Parathyroid adenoma (tissue), 2 donors: ENCODE measurements at regions not wholly inside any gene's neighbourhood (a gene's known extent, or its start where the extent isn't known, plus 50 kb on each side); places are given as distances from the start of the nearest gene placed in this dataset.

Source experiments
- H2AFZ ChIP-seq: fragments of 300-600 bp; sonication (generic); one replicate; pipeline ENCODE4 v1.7.0; 2017; ENCODE audit warnings: antibody characterized with exemption, mild to moderate bottlenecking
- H3K27ac ChIP-seq: fragments of 300-600 bp; sonication (generic); one replicate; pipeline ENCODE4 v1.7.0; 2017
- H3K27me3 ChIP-seq: fragments of 300-600 bp; sonication (generic); one replicate; pipeline ENCODE4 v1.7.0; 2017; ENCODE audit warnings: low read length; ENCODE audit not compliant: control insufficient read depth, insufficient read depth
- H3K36me3 ChIP-seq: fragments of 300-600 bp; sonication (generic); one replicate; pipeline ENCODE4 v1.7.0; 2017; ENCODE audit warnings: low read length; ENCODE audit not compliant: control insufficient read depth, insufficient read depth
- H3K4me1 ChIP-seq: fragments of 300-600 bp; sonication (generic); one replicate; pipeline ENCODE4 v1.7.0; 2017; ENCODE audit warnings: control low read depth
- H3K4me2 ChIP-seq: fragments of 300-600 bp; sonication (generic); one replicate; pipeline ENCODE4 v1.7.0; 2017; ENCODE audit warnings: low read length
- H3K4me3 ChIP-seq: fragments of 300-600 bp; sonication (generic); one replicate; pipeline ENCODE4 v1.7.0; 2017; ENCODE audit warnings: low read depth, low read length
- H3K79me2 ChIP-seq: fragments of 300-600 bp; sonication (generic); one replicate; pipeline ENCODE4 v1.7.0; 2017; ENCODE audit warnings: control low read depth
- H3K9ac ChIP-seq: fragments of 300-600 bp; sonication (generic); one replicate; pipeline ENCODE4 v1.7.0; 2017; ENCODE audit warnings: mild to moderate bottlenecking
- H3K9me3 ChIP-seq: fragments of 300-600 bp; sonication (generic); one replicate; pipeline ENCODE4 v1.7.0; 2017; ENCODE audit warnings: low read length; ENCODE audit not compliant: control insufficient read depth
- TF ChIP-seq, protein P1 (sequence below): fragments of 300-600 bp; sonication (generic); IDR thresholded peaks from one replicate; pipeline ENCODE4 v1.7.0; 2017; ENCODE audit warnings: antibody characterized with exemption, mild to moderate bottlenecking
- donor health status: primary hyperparathyroidism.

DNA sequence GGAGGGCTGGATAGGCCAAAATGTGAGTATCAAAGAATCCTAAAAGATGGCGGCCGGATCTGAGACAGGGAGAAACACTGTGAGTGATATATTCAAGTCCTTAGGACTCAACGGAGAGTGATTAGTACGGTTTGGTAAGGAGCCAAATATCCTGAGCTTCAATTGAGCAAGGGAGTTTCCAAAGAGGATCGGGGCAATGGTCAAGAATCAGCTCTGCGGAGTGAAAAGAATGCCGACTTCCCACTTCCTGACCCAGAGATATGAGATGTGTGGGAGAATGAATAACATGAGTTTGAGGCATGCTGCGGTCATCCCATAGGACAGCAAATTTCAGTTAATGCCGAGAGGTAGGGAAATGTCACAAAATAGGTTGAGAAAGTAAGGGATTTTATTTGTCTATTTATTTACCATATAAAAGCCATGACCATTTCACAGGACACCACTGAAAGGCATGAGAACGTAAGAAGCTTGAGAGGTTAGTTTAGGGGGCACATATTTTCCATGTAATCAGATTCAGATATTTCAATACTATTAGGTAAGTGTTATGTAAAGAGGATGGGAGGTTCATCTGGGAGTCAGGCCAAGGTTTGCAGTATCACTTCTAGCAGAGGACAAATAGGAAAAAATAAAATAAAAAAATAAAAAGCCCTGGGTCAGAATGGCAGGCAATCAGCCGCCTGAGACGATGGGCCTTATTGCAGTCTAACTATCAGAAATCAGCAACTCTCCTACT lies 165.6 kb downstream of the HGF start:
- no peaks in the 10 kb centered on the region for H3K79me2 ChIP-seq
- TF ChIP-seq, protein P1, sequence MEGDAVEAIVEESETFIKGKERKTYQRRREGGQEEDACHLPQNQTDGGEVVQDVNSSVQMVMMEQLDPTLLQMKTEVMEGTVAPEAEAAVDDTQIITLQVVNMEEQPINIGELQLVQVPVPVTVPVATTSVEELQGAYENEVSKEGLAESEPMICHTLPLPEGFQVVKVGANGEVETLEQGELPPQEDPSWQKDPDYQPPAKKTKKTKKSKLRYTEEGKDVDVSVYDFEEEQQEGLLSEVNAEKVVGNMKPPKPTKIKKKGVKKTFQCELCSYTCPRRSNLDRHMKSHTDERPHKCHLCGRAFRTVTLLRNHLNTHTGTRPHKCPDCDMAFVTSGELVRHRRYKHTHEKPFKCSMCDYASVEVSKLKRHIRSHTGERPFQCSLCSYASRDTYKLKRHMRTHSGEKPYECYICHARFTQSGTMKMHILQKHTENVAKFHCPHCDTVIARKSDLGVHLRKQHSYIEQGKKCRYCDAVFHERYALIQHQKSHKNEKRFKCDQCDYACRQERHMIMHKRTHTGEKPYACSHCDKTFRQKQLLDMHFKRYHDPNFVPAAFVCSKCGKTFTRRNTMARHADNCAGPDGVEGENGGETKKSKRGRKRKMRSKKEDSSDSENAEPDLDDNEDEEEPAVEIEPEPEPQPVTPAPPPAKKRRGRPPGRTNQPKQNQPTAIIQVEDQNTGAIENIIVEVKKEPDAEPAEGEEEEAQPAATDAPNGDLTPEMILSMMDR: no peak
- H3K4me3 ChIP-seq: no peak overlapping the region
- no peak overlapping the region for H3K4me2 ChIP-seq
- H2AFZ ChIP-seq: no peak overlapping the region
- H3K4me1 ChIP-seq: no peaks in the 10 kb centered on the region
- no peaks in the 10 kb centered on the region for H3K9me3 ChIP-seq
- no peaks in the 10 kb centered on the region for H3K27me3 ChIP-seq
- H3K36me3 ChIP-seq: no peaks in the 10 kb centered on the region
- no peak overlapping the region for H3K9ac ChIP-seq
- H3K27ac ChIP-seq: no peak overlapping the region

- Histone ChIP-seq H3K27ac (no peak overlapping the region), H3K79me2 (no peaks in the 10 kb centered on the region)
These were observed 169.2 kb downstream of the HGF start for GRCh38 chr7:81600608-81601007.

DNA sequence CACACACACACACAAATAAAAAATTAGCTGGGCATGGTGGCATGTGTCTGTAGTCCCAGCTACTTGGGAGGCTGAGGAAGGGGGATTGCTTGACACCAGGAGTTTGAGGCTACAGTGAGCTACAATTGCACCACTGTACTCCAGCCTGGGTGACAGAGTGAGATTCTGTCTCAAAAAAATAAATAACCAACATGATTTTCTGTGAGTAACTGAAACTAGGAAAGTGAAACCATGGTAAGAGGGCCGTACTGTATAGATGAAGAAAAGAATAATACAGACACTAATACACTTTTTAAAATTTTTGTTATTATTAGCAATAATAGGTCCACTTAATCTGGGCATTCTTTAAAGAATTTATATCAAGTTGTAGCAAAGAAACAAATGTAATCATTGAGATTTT lies 170.9 kb downstream of the HGF start:
- no peaks in the 10 kb centered on the region for H3K9me3 ChIP-seq
- TF ChIP-seq, protein P1: no peak
- no peak overlapping the region for H3K4me3 ChIP-seq
- H3K27ac ChIP-seq: no peak overlapping the region
- no peaks in the 10 kb centered on the region for H3K4me1 ChIP-seq
- H3K4me2 ChIP-seq: no peak overlapping the region
- no peaks in the 10 kb centered on the region for H3K36me3 ChIP-seq
- no peaks in the 10 kb centered on the region for H3K79me2 ChIP-seq
- no peaks in the 10 kb centered on the region for H3K27me3 ChIP-seq
- no peak overlapping the region for H3K9ac ChIP-seq
- H2AFZ ChIP-seq: no peak overlapping the region

More at GRCh38 chr7:81600608-81601007, 169.2 kb downstream of the HGF start:
- Histone ChIP-seq H3K27me3 (no peaks in the 10 kb centered on the region), H2AFZ (no peak overlapping the region), H3K36me3 (no peaks in the 10 kb centered on the region), H3K9me3 (no peaks in the 10 kb centered on the region), H3K9ac (no peak overlapping the region), H3K4me3 (no peak overlapping the region), H3K4me1 (no peaks in the 10 kb centered on the region), H3K4me2 (no peak overlapping the region)
- TF ChIP-seq, protein P1: no peak

DNA sequence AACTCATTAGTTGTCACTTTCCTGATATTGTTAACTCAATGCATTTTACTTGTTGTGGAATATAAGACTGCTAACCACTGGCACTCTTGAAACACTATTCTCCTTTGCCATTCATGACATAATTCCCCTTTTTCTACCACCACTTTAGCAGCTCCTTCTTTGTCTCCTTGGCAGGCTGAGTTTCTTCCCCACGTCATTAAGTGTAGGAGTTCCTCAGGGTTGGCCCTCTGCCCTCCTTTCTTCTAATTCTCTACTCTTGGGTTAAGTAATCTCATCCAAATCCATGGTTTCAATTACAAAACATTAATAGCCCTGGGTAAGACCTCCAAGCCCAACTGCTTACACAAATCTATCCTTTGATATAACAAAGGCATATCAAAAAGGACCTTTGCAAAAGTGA lies 175.1 kb downstream of the HGF start:
- no peak overlapping the region for H3K4me3 ChIP-seq
- no peak overlapping the region for H2AFZ ChIP-seq
- no peaks in the 10 kb centered on the region for H3K9me3 ChIP-seq
- no peaks in the 10 kb centered on the region for H3K4me1 ChIP-seq
- no peaks in the 10 kb centered on the region for H3K27me3 ChIP-seq
- H3K36me3 ChIP-seq: no peaks in the 10 kb centered on the region
- no peak overlapping the region for H3K27ac ChIP-seq
- no peak overlapping the region for H3K4me2 ChIP-seq
- TF ChIP-seq, protein P1: no peak
- no peak overlapping the region for H3K9ac ChIP-seq
- no peaks in the 10 kb centered on the region for H3K79me2 ChIP-seq

DNA sequence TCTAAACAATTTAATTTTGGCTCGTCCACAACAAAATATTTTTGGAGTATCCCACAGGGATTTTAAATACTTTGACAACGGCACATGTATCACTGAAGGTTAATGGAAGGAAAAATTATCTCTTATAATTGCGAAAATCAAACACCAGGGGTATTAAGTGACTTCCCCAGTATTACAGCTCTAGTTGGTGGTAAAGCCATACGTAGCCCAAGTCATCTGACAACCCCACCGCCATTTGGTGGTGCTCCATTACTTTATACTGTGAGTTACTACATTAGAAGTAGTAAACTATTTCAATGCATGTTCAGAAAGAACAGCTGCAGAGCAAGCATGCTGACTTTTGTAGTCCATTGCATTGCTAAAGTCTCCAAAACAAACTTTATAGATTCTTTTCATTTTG lies 179.7 kb downstream of the HGF start:
- no peaks in the 10 kb centered on the region for H3K79me2 ChIP-seq
- no peaks in the 10 kb centered on the region for H3K4me1 ChIP-seq
- H3K4me2 ChIP-seq: no peak overlapping the region
- no peak overlapping the region for H2AFZ ChIP-seq
- H3K36me3 ChIP-seq: no peaks in the 10 kb centered on the region
- H3K9me3 ChIP-seq: no peaks in the 10 kb centered on the region
- H3K9ac ChIP-seq: no peak overlapping the region
- TF ChIP-seq, protein P1: no peak
- H3K27ac ChIP-seq: no peak overlapping the region
- no peak overlapping the region for H3K4me3 ChIP-seq
- H3K27me3 ChIP-seq: no peaks in the 10 kb centered on the region
